ENCODE measurements at regions not wholly inside any gene's neighbourhood (a gene's known extent, or its start where the extent isn't known, plus 50 kb on each side); places are given as distances from the start of the nearest gene placed in this dataset.

DNA sequence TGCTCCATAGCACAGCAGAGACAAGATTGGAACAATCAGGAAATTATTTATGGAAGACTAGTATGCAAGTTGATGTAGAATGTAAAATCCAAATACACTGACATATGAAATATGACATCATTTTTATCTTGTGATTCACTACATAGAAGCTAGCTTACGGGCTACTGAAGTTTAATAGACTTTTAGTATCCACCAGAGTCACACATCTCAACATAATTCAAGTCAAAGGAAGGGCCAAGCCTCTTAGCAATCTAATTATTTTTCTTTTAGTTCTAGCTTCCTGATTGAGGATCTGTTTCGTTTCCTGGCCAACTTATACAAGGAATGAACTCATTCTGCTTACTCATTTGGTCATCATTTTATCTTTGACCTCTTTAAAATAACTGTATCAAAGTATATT lies 234.4 kb upstream of the CHRM3 start:
- no peak for TF ChIP-seq POLR2AphosphoS5 (IDR thresholded peaks at IDR 0.05; ENCODE audit: borderline replicate concordance, low read depth, low read length)
- TF ChIP-seq EZH2 (IDR thresholded peaks at IDR 0.05), result no peak
- TF ChIP-seq FOXP2 (optimal IDR thresholded peaks at IDR 0.05; ENCODE audit: control extremely low read depth, extremely low read length, insufficient read depth), result no peak

All from SK-N-MC (cell line).